Loucy (cell line): ENCODE measurements at regions not wholly inside any gene's neighbourhood (a gene's known extent, or its start where the extent isn't known, plus 50 kb on each side); places are given as distances from the start of the nearest gene placed in this dataset.

Experiments used
- H2AFZ ChIP-seq: fragments of 200-600 bp; sonication (generic); 2 replicates; pipeline ENCODE4 v1.6.0; 2016; ENCODE audit warnings: antibody characterized with exemption, mild to moderate bottlenecking, low read length, moderate library complexity
- H3F3A ChIP-seq: fragments of 200-600 bp; 2 replicates; pipeline ENCODE4 v1.6.0; 2016; ENCODE audit warnings: antibody characterized with exemption, low read depth, mild to moderate bottlenecking
- H3K27me3 ChIP-seq: fragments of 200-600 bp; sonication (generic); 2 replicates; pipeline ENCODE4 v1.6.1; 2014; ENCODE audit warnings: low read length, mild to moderate bottlenecking; ENCODE audit not compliant: insufficient read depth, poor library complexity, severe bottlenecking
- H3K36me3 ChIP-seq: fragments of 200-600 bp; sonication (generic); 2 replicates; pipeline ENCODE4 v1.6.1; 2016; ENCODE audit warnings: low read length; ENCODE audit not compliant: insufficient read depth
- H3K4me1 ChIP-seq: fragments of 200-600 bp; sonication (generic); 2 replicates; pipeline ENCODE4 v1.5.1; 2014; ENCODE audit warnings: low read length, mild to moderate bottlenecking; ENCODE audit not compliant: insufficient read depth, poor library complexity, severe bottlenecking
- H3K4me2 ChIP-seq: fragments of 200-600 bp; sonication (generic); 2 replicates; pipeline ENCODE4 v1.6.0; 2014; ENCODE audit warnings: antibody characterized with exemption, low read length, low read depth, mild to moderate bottlenecking; ENCODE audit not compliant: poor library complexity, severe bottlenecking
- H3K4me3 ChIP-seq: fragments of 200-600 bp; sonication (generic); 2 replicates; pipeline ENCODE4 v1.5.1; 2014; ENCODE audit warnings: low read length, mild to moderate bottlenecking, mixed read lengths; ENCODE audit not compliant: poor library complexity, severe bottlenecking
- H3K79me2 ChIP-seq: fragments of 200-600 bp; sonication (generic); 2 replicates; pipeline ENCODE4 v1.6.1; 2014; ENCODE audit warnings: low read length; ENCODE audit not compliant: insufficient read depth
- H3K9ac ChIP-seq: fragments of 200-600 bp; sonication (generic); 2 replicates; pipeline ENCODE4 v1.6.0; 2014; ENCODE audit warnings: mild to moderate bottlenecking, low read depth, low read length, moderate library complexity; ENCODE audit not compliant: poor library complexity, severe bottlenecking
- H3K9me2 ChIP-seq: fragments of 200-600 bp; sonication (generic); replicated peaks from 2 replicates; pipeline ENCODE4 v1.6.1; 2016; ENCODE audit warnings: low read depth, low read length, mixed read lengths
- H3K9me3 ChIP-seq: fragments of 200-600 bp; sonication (generic); 2 replicates; pipeline ENCODE4 v1.6.1; 2014; ENCODE audit warnings: mild to moderate bottlenecking, antibody characterized with exemption, low read length, low read depth; ENCODE audit not compliant: insufficient read depth
- H4K20me1 ChIP-seq: fragments of 200-600 bp; sonication (generic); 2 replicates; pipeline ENCODE4 v1.6.0; 2014; ENCODE audit warnings: antibody characterized with exemption, low read length, mild to moderate bottlenecking; ENCODE audit not compliant: insufficient read depth, poor library complexity, severe bottlenecking
- EZH2phosphoT487 ChIP-seq: fragments of 200-600 bp; IDR thresholded peaks from 2 replicates; pipeline ENCODE4 v1.6.1; 2018; ENCODE audit warnings: antibody characterized with exemption, mild to moderate bottlenecking, moderate library complexity, borderline replicate concordance
- TF ChIP-seq, protein P1 (sequence below): fragments of 200-600 bp; sonication (generic); conservative IDR thresholded peaks from 2 replicates; pipeline ENCODE4 v1.5.1; 2014; ENCODE audit warnings: mild to moderate bottlenecking, antibody characterized with exemption, low read length

DNA sequence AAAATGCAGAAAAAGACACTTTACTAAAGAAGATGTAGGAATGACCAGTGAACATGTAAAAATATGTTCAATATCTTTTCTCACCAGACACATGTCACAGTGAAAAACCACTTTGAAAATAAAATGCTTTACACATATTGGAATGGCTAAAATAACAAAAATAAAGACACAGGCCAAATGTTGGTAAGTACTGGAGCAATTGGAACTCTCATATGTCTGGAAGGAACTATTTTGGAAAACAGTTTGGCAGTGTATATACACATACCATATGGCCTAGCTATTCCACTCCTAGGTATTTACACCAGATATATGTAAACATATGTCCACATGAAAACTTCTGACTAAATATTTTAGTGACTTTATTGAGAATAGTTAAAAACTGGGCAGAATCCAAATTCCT lies 927.2 kb downstream of the BRINP3 start:
- H3K4me3 ChIP-seq: no peak overlapping the region
- H3K36me3 ChIP-seq: no peaks in the 10 kb centered on the region
- H3K79me2 ChIP-seq: no peaks in the 10 kb centered on the region
- H2AFZ ChIP-seq: no peak overlapping the region
- H3K4me2 ChIP-seq: no peak overlapping the region
- H3K9ac ChIP-seq: no peak overlapping the region
- no peaks in the 10 kb centered on the region for H3K4me1 ChIP-seq
- no peaks in the 10 kb centered on the region for H4K20me1 ChIP-seq
- H3F3A ChIP-seq: no peaks in the 10 kb centered on the region
- no peak for TF ChIP-seq EZH2phosphoT487
- TF ChIP-seq, protein P1, sequence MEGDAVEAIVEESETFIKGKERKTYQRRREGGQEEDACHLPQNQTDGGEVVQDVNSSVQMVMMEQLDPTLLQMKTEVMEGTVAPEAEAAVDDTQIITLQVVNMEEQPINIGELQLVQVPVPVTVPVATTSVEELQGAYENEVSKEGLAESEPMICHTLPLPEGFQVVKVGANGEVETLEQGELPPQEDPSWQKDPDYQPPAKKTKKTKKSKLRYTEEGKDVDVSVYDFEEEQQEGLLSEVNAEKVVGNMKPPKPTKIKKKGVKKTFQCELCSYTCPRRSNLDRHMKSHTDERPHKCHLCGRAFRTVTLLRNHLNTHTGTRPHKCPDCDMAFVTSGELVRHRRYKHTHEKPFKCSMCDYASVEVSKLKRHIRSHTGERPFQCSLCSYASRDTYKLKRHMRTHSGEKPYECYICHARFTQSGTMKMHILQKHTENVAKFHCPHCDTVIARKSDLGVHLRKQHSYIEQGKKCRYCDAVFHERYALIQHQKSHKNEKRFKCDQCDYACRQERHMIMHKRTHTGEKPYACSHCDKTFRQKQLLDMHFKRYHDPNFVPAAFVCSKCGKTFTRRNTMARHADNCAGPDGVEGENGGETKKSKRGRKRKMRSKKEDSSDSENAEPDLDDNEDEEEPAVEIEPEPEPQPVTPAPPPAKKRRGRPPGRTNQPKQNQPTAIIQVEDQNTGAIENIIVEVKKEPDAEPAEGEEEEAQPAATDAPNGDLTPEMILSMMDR: no peak
- H3K9me3 ChIP-seq: no peaks in the 10 kb centered on the region
- no peaks in the 10 kb centered on the region for H3K9me2 ChIP-seq
- H3K27me3 ChIP-seq: no peaks in the 10 kb centered on the region

- Histone ChIP-seq H3K9ac (no peak overlapping the region), H3K79me2 (no peaks in the 10 kb centered on the region), H3K9me3 (no peaks in the 10 kb centered on the region), H3K27me3 (no peaks in the 10 kb centered on the region), H4K20me1 (no peaks in the 10 kb centered on the region), H3K9me2 (no peaks in the 10 kb centered on the region), H3K4me3 (no peak overlapping the region), H3K4me1 (no peaks in the 10 kb centered on the region), H3F3A (no peaks in the 10 kb centered on the region), H2AFZ (no peak overlapping the region), H3K4me2 (no peak overlapping the region), H3K36me3 (no peaks in the 10 kb centered on the region)
- TF ChIP-seq, protein P1: no peak
- no peak for TF ChIP-seq EZH2phosphoT487
Measured at GRCh38 chr1:189563784-189564183, 913.9 kb downstream of the BRINP3 start.

DNA sequence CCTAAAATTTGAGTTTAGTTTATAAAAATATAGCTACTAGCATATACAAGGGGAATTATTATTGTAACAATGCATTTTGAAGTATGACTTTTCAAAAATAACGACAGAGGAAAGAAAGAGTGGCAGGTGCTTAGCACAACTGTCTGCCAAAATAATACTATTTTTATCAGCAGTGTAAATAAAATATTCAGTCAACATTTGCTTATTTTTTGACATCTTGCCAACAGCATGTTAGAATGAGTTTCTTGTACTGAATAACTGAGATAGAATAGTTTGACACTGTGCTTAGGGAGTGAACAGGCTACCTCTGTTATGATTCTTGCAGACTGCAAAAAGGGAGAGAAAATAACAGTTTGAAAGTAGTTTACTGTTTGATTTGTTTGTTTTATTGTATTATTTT lies 909.8 kb downstream of the BRINP3 start:
- no peaks in the 10 kb centered on the region for H3K27me3 ChIP-seq
- H4K20me1 ChIP-seq: no peaks in the 10 kb centered on the region
- H3K36me3 ChIP-seq: no peaks in the 10 kb centered on the region
- no peak overlapping the region for H3K4me3 ChIP-seq
- H2AFZ ChIP-seq: no peak overlapping the region
- H3K9ac ChIP-seq: no peak overlapping the region
- no peaks in the 10 kb centered on the region for H3K9me3 ChIP-seq
- H3K79me2 ChIP-seq: no peaks in the 10 kb centered on the region
- no peaks in the 10 kb centered on the region for H3F3A ChIP-seq
- H3K9me2 ChIP-seq: no peaks in the 10 kb centered on the region
- TF ChIP-seq, protein P1: no peak
- TF ChIP-seq EZH2phosphoT487: no peak
- H3K4me1 ChIP-seq: no peaks in the 10 kb centered on the region
- no peak overlapping the region for H3K4me2 ChIP-seq
